Type B pancreatic cell (in vitro differentiated cells): ENCODE measurements at regions not wholly inside any gene's neighbourhood (a gene's known extent, or its start where the extent isn't known, plus 50 kb on each side); places are given as distances from the start of the nearest gene placed in this dataset.

ENCODE experiments used
- DNase-seq: peaks from one replicate; pipeline ENCODE4 v3.0.0; 2021; ENCODE audit warnings: mixed read lengths; ENCODE audit not compliant: unreplicated experiment; ENCODE audit errors: extremely low spot score
- H3K27ac Mint-ChIP-seq: 2 replicates; pipeline ENCODE4 v1.8.0; 2021; ENCODE audit warnings: mild to moderate bottlenecking, mixed read lengths
- H3K27me3 Mint-ChIP-seq: 2 replicates; pipeline ENCODE4 v1.8.0; 2021; ENCODE audit warnings: mixed read lengths
- H3K36me3 Mint-ChIP-seq: 2 replicates; pipeline ENCODE4 v1.8.0; 2021; ENCODE audit warnings: mixed read lengths
- H3K4me1 Mint-ChIP-seq: one replicate; pipeline ENCODE4 v1.8.0; 2021; ENCODE audit warnings: mixed read lengths; ENCODE audit not compliant: unreplicated experiment
- H3K4me3 Mint-ChIP-seq: 2 replicates; pipeline ENCODE4 v1.8.0; 2021; ENCODE audit warnings: mild to moderate bottlenecking, mixed read lengths
- H3K9me3 Mint-ChIP-seq: 2 replicates; pipeline ENCODE4 v1.8.0; 2021; ENCODE audit warnings: mixed read lengths
- CTCF ChIP-seq: fragments of 200-600 bp; sonication (generic); conservative IDR thresholded peaks from 2 replicates; pipeline ENCODE4 v1.5.0; 2021; ENCODE audit warnings: antibody characterized with exemption, mild to moderate bottlenecking

- DNase-seq = no peak
- peak; percentile 88 for TF ChIP-seq CTCF
- Mint-ChIP-seq H3K27ac (no peak overlapping the region), H3K9me3 (no peaks in the 10 kb centered on the region), H3K4me1 (peaks cover 5% of the 10 kb centered on the region), H3K4me3 (no peak overlapping the region), H3K36me3 (no peaks in the 10 kb centered on the region), H3K27me3 (peaks cover 43% of the 10 kb centered on the region)
These were observed 60.1 kb upstream of the GLI2 start for GRCh38 chr2:120675460-120676130.

- Mint-ChIP-seq H3K4me1 (peaks cover 5% of the 10 kb centered on the region), H3K27ac (no peak overlapping the region), H3K36me3 (no peaks in the 10 kb centered on the region), H3K27me3 (peaks cover 43% of the 10 kb centered on the region), H3K9me3 (no peaks in the 10 kb centered on the region), H3K4me3 (no peak overlapping the region)
- TF ChIP-seq CTCF = no peak
- DNase-seq = no peak
These were observed 58.4 kb upstream of the GLI2 start for GRCh38 chr2:120677221-120677620.

- no peak overlapping the region for H3K27ac Mint-ChIP-seq
- peaks cover 40% of the 10 kb centered on the region for H3K27me3 Mint-ChIP-seq
- H3K36me3 Mint-ChIP-seq = no peaks in the 10 kb centered on the region
- no peak overlapping the region for H3K4me3 Mint-ChIP-seq
- TF ChIP-seq CTCF = no peak
- no peak for DNase-seq
- peaks cover 5% of the 10 kb centered on the region for H3K4me1 Mint-ChIP-seq
- H3K9me3 Mint-ChIP-seq = no peaks in the 10 kb centered on the region
These were observed 57.9 kb upstream of the GLI2 start for GRCh38 chr2:120677696-120678247.

- Mint-ChIP-seq H3K4me3 (no peak overlapping the region), H3K36me3 (no peaks in the 10 kb centered on the region), H3K27ac (no peak overlapping the region), H3K9me3 (no peaks in the 10 kb centered on the region), H3K4me1 (peaks cover 9% of the 10 kb centered on the region), H3K27me3 (peaks cover 40% of the 10 kb centered on the region)
- TF ChIP-seq CTCF = no peak
- no peak for DNase-seq
These were observed 57.4 kb upstream of the GLI2 start for GRCh38 chr2:120678251-120678650.

- Mint-ChIP-seq H3K36me3 (no peaks in the 10 kb centered on the region), H3K9me3 (no peaks in the 10 kb centered on the region), H3K27ac (no peak overlapping the region), H3K27me3 (peaks cover 37% of the 10 kb centered on the region), H3K4me1 (peaks cover 9% of the 10 kb centered on the region), H3K4me3 (no peak overlapping the region)
- no peak for DNase-seq
- no peak for TF ChIP-seq CTCF
These were observed 56.7 kb upstream of the GLI2 start for GRCh38 chr2:120678926-120679325.
